K562 (cell line): ENCODE measurements at regions not wholly inside any gene's neighbourhood (a gene's known extent, or its start where the extent isn't known, plus 50 kb on each side); places are given as distances from the start of the nearest gene placed in this dataset.

Source experiments
- ATAC-seq: fragments of 200-7000 bp; cut with Tn5 transposase; 3 replicates; pipeline ENCODE4 v1.9.1; 2020; ENCODE audit warnings: moderate library complexity
- BruUV-seq: library from RNA; stranded (reverse); fragments of 400-500 nt; replicated peaks from 2 replicates; lab custom pipeline; 2021; lab: Mats Ljungman, UMichigan
- CTCF ChIA-PET: fragments of 300-600 bp; formaldehyde crosslinking; extraction: SDS; loops from one replicate; lab custom pipeline; 2021; ENCODE audit warnings: low intra/inter-chr PET ratio; lab: Yijun Ruan, JAX
- POLR2A ChIA-PET: fragments of 300-600, 350-650 bp; sonication (Branson Sonifier 250); formaldehyde crosslinking; extraction: SDS; loops from one replicate; lab custom pipeline; 2021; ENCODE audit warnings: antibody characterized with exemption, inconsistent platforms; lab: Yijun Ruan, JAX
- DNase-seq, 4 experiments: peaks; one replicate each; pipeline versions ENCODE4 v3.0.0 to v3.0.0-alpha.2; 2011 to 2018; ENCODE audit warnings: low spot score in 3 of 4, mixed read lengths in 3 of 4; ENCODE audit errors: extremely low read depth in 1 of 4
- FAIRE-seq: peaks from 2 replicates; lab custom pipeline; 2011; peaks lifted over from hg19 to GRCh38; lab: Jason Lieb, UNC
- H2AFZ ChIP-seq: 2 replicates; pipeline ENCODE4 v1.6.0; 2011; ENCODE audit warnings: low read depth, low read length, control low read depth, inconsistent platforms
- H3K27ac ChIP-seq: fragments of 200-600 bp; 3 replicates; pipeline ENCODE4 v1.8.0; 2011; ENCODE audit warnings: low read depth, mild to moderate bottlenecking, control low read depth, inconsistent platforms, low read length, moderate library complexity, mixed read lengths; ENCODE audit errors: extremely low read depth
- H3K27me3 ChIP-seq, 2 experiments: fragments of 300-600 bp in 1 of 2; 2 replicates in 1 of 2; 3 replicates in 1 of 2; pipeline versions ENCODE4 v1.6.0 to v1.8.0; 2011; ENCODE audit warnings: inconsistent platforms in 2 of 2, low read length in 2 of 2, mild to moderate bottlenecking in 1 of 2, mixed read lengths in 1 of 2, moderate library complexity in 1 of 2; ENCODE audit not compliant: control insufficient read depth in 2 of 2, insufficient read depth in 2 of 2
- H3K36me3 ChIP-seq: fragments of 300-600 bp; 3 replicates; pipeline ENCODE4 v1.8.0; 2011; ENCODE audit warnings: mild to moderate bottlenecking, low read length, inconsistent platforms; ENCODE audit not compliant: control insufficient read depth, insufficient read depth
- H3K4me1 ChIP-seq, 2 experiments: fragments of 200-600 bp in 1 of 2; replicated peaks in 1 of 2; 2 replicates in 1 of 2; 3 replicates in 1 of 2; pipeline versions ENCODE4 v1.5.1 to v1.8.0; 2011; ENCODE audit warnings: inconsistent platforms in 2 of 2, low read length in 2 of 2, mild to moderate bottlenecking in 1 of 2, mixed read lengths in 1 of 2, moderate library complexity in 1 of 2; ENCODE audit not compliant: control insufficient read depth in 2 of 2, insufficient read depth in 2 of 2
- H3K4me2 ChIP-seq: 2 replicates; pipeline ENCODE4 v1.6.1; 2011; ENCODE audit warnings: low read length, control low read depth, inconsistent platforms, mixed read lengths; ENCODE audit not compliant: insufficient read depth
- H3K4me3 ChIP-seq: fragments of 200-600 bp; sonication (generic), shearing (Covaris generic); 2 replicates; pipeline ENCODE4 v1.5.1; 2016; ENCODE audit warnings: control low read depth, inconsistent platforms
- H3K79me2 ChIP-seq: fragments of 200-600 bp; 3 replicates; pipeline ENCODE4 v1.8.0; 2011; ENCODE audit warnings: low read length, inconsistent platforms; ENCODE audit not compliant: control insufficient read depth, insufficient read depth
- H3K9ac ChIP-seq, 2 experiments: 2 replicates each; pipeline versions ENCODE4 v1.6.0 to v1.6.1; 2011; ENCODE audit warnings: low read depth in 2 of 2, low read length in 2 of 2, control low read depth in 1 of 2, inconsistent platforms in 1 of 2, mild to moderate bottlenecking in 1 of 2, mixed read lengths in 1 of 2; ENCODE audit not compliant: insufficient read depth in 1 of 2
- H3K9me1 ChIP-seq: one replicate; pipeline ENCODE4 v1.6.0; 2011; ENCODE audit warnings: inconsistent platforms, mild to moderate bottlenecking, low read length, moderate library complexity; ENCODE audit not compliant: control insufficient read depth, insufficient read depth
- H3K9me3 ChIP-seq: replicated peaks from 2 replicates; pipeline ENCODE4 v1.5.1; 2011; ENCODE audit warnings: low read depth, low read length, inconsistent platforms; ENCODE audit not compliant: control insufficient read depth, insufficient read depth
- H4K20me1 ChIP-seq: replicated peaks from 2 replicates; pipeline ENCODE4 v1.6.1; 2011; ENCODE audit warnings: low read length, inconsistent platforms, mixed read lengths; ENCODE audit not compliant: control insufficient read depth, insufficient read depth
- CCNT2 ChIP-seq: IDR thresholded peaks from 2 replicates; pipeline ENCODE4 v1.6.1; 2011; ENCODE audit warnings: borderline replicate concordance, low read depth, mild to moderate bottlenecking, moderate library complexity, mixed read lengths, low read length; ENCODE audit not compliant: insufficient read length; ENCODE audit errors: extremely low read depth
- HNRNPH1 ChIP-seq: fragments of 200-400 bp; formaldehyde crosslinking; optimal IDR thresholded peaks from 2 replicates; pipeline ENCODE3; 2017; ENCODE audit warnings: low read depth, mild to moderate bottlenecking, low read length, moderate library complexity
- NCOA6 ChIP-seq: fragments of 450-650 bp; IDR thresholded peaks from 2 replicates; pipeline ENCODE4 v1.6.1; 2017; ENCODE audit warnings: mild to moderate bottlenecking
- THRAP3 ChIP-seq: fragments of 450-650 bp; IDR thresholded peaks from 2 replicates; pipeline ENCODE4 v1.6.1; 2016; ENCODE audit warnings: mild to moderate bottlenecking, inconsistent platforms, borderline replicate concordance
- ZNF589 ChIP-seq: fragments of 200-800 bp; sonication (Bioruptor generic); IDR thresholded peaks from 2 replicates; pipeline ENCODE4 v1.6.1; 2016; ENCODE audit warnings: low read depth, missing genetic modification characterization, missing compliant biosample characterization
- ZNF764 ChIP-seq: fragments of 250-450 bp; sonication (Bioruptor Pico); IDR thresholded peaks from 2 replicates; pipeline ENCODE4 v1.4.0; 2020; ENCODE audit warnings: low read depth, mild to moderate bottlenecking, moderate library complexity
- WGBS: fragments of 100-300 bp; shearing (Covaris generic); methylation state at CpG from one replicate; pipeline ENCODE4 v1.1.6; 2016; ENCODE audit warnings: low coverage, mixed read lengths; ENCODE audit not compliant: insufficient coverage; ENCODE audit errors: missing lambda C conversion rate; 5-methylcytosine and 5-hydroxymethylcytosine counted together
- in situ Hi-C: fragments of 300-500 bp; cut with MboI; formaldehyde crosslinking; loops from 4 replicates; pipeline ENCODE4 v1.15.0; 2018; ENCODE audit warnings: inconsistent platforms, mixed read lengths
- intact Hi-C: fragments of 100-400 bp; cut with micrococcal nuclease; formaldehyde crosslinking; loops from 2 replicates; pipeline ENCODE4 v1.14.2; 2022
- TF ChIP-seq, protein P1 (sequence below): fragments of 250-450 bp; sonication (Bioruptor Pico); IDR thresholded peaks from 2 replicates; pipeline ENCODE4 v1.9.0; 2021; ENCODE audit warnings: mild to moderate bottlenecking
- TF ChIP-seq, protein P2 (sequence below): fragments of 450-650 bp; formaldehyde crosslinking; conservative IDR thresholded peaks from 2 replicates; pipeline ENCODE4 v1.4.0; 2022; ENCODE audit warnings: mild to moderate bottlenecking, missing genetic modification characterization

DNA sequence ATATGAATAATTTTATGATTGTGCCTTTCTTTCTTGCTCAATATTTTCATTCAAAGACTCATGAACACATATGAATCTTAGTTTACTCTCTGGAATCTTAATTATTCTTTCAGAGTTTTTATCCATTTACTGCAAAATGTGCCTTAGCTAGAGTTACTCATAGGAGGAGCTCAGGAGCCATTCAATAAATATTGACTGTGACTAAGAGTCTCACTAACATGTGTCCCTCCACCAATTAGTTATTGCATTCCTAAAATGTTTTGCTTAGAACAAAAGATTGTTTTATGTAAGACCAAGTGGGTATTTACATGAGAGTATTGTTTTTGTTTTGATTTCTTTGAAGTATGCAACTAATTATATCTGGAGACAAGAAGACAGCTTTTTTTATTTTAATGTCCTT lies 218.4 kb upstream of the MAST4 start:
- Histone ChIP-seq H3K36me3 (no peaks in the 10 kb centered on the region), H3K4me1 (no peaks in the 10 kb centered on the region), H3K4me3 (no peak overlapping the region), H3K4me2 (no peak overlapping the region), H4K20me1 (no peaks in the 10 kb centered on the region), H3K9me3 (no peaks in the 10 kb centered on the region), H3K79me2 (no peaks in the 10 kb centered on the region), H3K27me3 (no peaks in the 10 kb centered on the region; a peak in 1 of 5 replicates), H3K9me1 (no peaks in the 10 kb centered on the region), H3K27ac (no peak overlapping the region), H3K9ac (no peak overlapping the region), H2AFZ (no peak overlapping the region)
- no peak for DNase-seq
- CTCF ChIA-PET: interaction anchor here (0.6 kb wide), 1 partner anchor 365 kb away, joined by 3 read pairs; no protein-coding TSS in a partner anchor
- POLR2A ChIA-PET: no interaction called here
- no TSS peak for BruUV-seq
- ATAC-seq: no peak
- no peak for FAIRE-seq
- intact Hi-C loops: no loop called here
- in situ Hi-C loops: no loop called here
- no peak for TF ChIP-seq ZNF764 (CRISPR knock-in tag)
- no peak for TF ChIP-seq HNRNPH1
- no peak for TF ChIP-seq THRAP3

DNA sequence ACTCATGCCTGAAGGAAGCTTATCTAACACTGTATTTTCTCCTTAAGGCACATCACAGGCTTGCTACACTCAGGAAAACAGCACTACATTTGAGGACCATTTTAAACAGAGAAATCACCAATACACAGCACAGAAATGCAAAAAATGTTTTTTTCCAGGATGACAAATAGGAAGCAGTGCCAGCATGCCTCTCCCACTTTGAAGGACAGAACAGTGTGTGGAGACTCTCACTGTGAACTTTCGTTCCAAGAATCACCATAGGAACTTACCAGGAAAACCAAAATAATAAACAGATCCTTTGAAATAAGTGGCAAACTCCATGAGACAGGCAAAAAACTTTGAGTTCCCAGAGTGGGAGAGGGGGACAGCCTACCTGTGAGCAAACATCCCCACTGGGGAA lies 217.8 kb upstream of the MAST4 start:
- no peaks in the 10 kb centered on the region for H3K79me2 ChIP-seq
- 0% methylated on average over 1 of the region's 1 CpG for WGBS
- no peak overlapping the region for H3K9ac ChIP-seq
- H3K4me2 ChIP-seq: no peak overlapping the region
- no peak overlapping the region for H3K27ac ChIP-seq
- TF ChIP-seq ZNF589 (CRISPR knock-in tag) (no peak), CCNT2 (no peak), NCOA6 (no peak)
- TF ChIP-seq, protein P1, sequence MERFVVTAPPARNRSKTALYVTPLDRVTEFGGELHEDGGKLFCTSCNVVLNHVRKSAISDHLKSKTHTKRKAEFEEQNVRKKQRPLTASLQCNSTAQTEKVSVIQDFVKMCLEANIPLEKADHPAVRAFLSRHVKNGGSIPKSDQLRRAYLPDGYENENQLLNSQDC (CRISPR knock-in tag): no peak
- TF ChIP-seq, protein P2, sequence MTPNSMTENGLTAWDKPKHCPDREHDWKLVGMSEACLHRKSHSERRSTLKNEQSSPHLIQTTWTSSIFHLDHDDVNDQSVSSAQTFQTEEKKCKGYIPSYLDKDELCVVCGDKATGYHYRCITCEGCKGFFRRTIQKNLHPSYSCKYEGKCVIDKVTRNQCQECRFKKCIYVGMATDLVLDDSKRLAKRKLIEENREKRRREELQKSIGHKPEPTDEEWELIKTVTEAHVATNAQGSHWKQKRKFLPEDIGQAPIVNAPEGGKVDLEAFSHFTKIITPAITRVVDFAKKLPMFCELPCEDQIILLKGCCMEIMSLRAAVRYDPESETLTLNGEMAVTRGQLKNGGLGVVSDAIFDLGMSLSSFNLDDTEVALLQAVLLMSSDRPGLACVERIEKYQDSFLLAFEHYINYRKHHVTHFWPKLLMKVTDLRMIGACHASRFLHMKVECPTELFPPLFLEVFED: no peak
- H4K20me1 ChIP-seq: no peaks in the 10 kb centered on the region
- no peaks in the 10 kb centered on the region for H3K4me1 ChIP-seq
- FAIRE-seq (no peak), ATAC-seq (no peak), DNase-seq (no peak)
- H3K9me3 ChIP-seq: no peaks in the 10 kb centered on the region
- H3K4me3 ChIP-seq: no peak overlapping the region
- in situ Hi-C loops (no loop called here), intact Hi-C loops (no loop called here)
- no TSS peak for BruUV-seq
- ChIA-PET POLR2A (no interaction called here), CTCF (no interaction called here)
- H3K9me1 ChIP-seq: no peaks in the 10 kb centered on the region
- H2AFZ ChIP-seq: no peak overlapping the region
- H3K36me3 ChIP-seq: no peaks in the 10 kb centered on the region
- H3K27me3 ChIP-seq: no peaks in the 10 kb centered on the region; a peak in 1 of 5 replicates
